BE2C (cell line): ENCODE measurements at regions not wholly inside any gene's neighbourhood (a gene's known extent, or its start where the extent isn't known, plus 50 kb on each side); places are given as distances from the start of the nearest gene placed in this dataset.

Experiments used
- DNase-seq: peaks from one replicate; pipeline ENCODE4 v3.0.0-alpha.2; 2020
- H3K27me3 ChIP-seq: fragments of 250-450 bp; sonication (Bioruptor Pico); 2 replicates; pipeline ENCODE4 v1.5.1; 2020; ENCODE audit warnings: mild to moderate bottlenecking
- H3K36me3 ChIP-seq: fragments of 250-450 bp; sonication (Bioruptor Pico); 2 replicates; pipeline ENCODE4 v1.5.1; 2020; ENCODE audit warnings: mild to moderate bottlenecking
- H3K4me1 ChIP-seq: fragments of 250-450 bp; sonication (Bioruptor Pico); 2 replicates; pipeline ENCODE4 v1.5.1; 2020
- H3K4me3 ChIP-seq: 2 replicates; pipeline ENCODE4 v1.5.1; 2011; ENCODE audit warnings: low read depth, low read length
- H3K9me3 ChIP-seq: fragments of 250-450 bp; sonication (Bioruptor Pico); 2 replicates; pipeline ENCODE4 v1.5.1; 2020
- TF ChIP-seq, protein P1 (sequence below): IDR thresholded peaks from 2 replicates; pipeline ENCODE4 v1.5.1; 2012; ENCODE audit warnings: mild to moderate bottlenecking, low read depth, low read length

DNA sequence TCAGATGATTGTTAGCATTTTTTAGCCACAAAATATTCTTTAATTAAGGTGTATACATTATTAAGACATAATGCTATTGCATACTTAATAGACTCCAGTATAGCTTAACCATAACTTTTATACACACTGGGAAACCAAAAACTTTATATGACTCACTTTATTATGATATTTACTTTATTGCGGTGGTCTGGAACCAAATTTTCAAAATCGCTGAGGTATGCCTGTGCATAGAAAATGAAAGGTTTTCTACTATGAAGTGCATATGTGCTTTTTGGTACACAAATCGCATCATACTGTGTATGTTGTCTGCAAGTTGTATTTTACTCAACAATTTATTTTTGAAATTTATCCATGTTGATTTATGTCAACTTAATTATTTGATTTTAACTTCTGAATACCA lies 875.1 kb downstream of the SLC4A3 start:
- H3K4me3 ChIP-seq: no peak overlapping the region
- H3K27me3 ChIP-seq: no peaks in the 10 kb centered on the region
- no peak for DNase-seq
- no peaks in the 10 kb centered on the region for H3K4me1 ChIP-seq
- TF ChIP-seq, protein P1, sequence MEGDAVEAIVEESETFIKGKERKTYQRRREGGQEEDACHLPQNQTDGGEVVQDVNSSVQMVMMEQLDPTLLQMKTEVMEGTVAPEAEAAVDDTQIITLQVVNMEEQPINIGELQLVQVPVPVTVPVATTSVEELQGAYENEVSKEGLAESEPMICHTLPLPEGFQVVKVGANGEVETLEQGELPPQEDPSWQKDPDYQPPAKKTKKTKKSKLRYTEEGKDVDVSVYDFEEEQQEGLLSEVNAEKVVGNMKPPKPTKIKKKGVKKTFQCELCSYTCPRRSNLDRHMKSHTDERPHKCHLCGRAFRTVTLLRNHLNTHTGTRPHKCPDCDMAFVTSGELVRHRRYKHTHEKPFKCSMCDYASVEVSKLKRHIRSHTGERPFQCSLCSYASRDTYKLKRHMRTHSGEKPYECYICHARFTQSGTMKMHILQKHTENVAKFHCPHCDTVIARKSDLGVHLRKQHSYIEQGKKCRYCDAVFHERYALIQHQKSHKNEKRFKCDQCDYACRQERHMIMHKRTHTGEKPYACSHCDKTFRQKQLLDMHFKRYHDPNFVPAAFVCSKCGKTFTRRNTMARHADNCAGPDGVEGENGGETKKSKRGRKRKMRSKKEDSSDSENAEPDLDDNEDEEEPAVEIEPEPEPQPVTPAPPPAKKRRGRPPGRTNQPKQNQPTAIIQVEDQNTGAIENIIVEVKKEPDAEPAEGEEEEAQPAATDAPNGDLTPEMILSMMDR: no peak
- no peaks in the 10 kb centered on the region for H3K9me3 ChIP-seq
- no peaks in the 10 kb centered on the region for H3K36me3 ChIP-seq

DNA sequence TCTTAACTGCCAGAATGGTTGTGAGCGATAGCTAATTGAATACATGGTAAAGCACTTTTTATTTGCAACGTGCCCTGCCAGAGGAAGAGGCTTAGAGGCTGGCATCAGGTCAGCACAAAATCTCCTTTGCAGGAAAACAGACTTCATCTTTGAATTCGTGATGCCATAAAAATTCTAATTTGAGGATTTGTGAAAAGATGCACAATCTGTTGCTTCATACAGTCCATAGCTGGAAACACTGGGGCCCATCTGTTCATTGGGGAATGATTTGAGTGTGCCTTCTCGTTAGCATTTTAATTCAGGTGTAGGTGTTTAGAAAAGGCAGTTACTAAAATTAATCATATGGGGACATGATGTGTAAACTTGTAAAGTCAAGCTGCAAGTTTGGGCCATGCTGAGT lies 876.0 kb downstream of the SLC4A3 start:
- no peak for DNase-seq
- no peaks in the 10 kb centered on the region for H3K36me3 ChIP-seq
- no peaks in the 10 kb centered on the region for H3K27me3 ChIP-seq
- H3K4me3 ChIP-seq: no peak overlapping the region
- no peaks in the 10 kb centered on the region for H3K9me3 ChIP-seq
- no peaks in the 10 kb centered on the region for H3K4me1 ChIP-seq
- TF ChIP-seq, protein P1: no peak

DNA sequence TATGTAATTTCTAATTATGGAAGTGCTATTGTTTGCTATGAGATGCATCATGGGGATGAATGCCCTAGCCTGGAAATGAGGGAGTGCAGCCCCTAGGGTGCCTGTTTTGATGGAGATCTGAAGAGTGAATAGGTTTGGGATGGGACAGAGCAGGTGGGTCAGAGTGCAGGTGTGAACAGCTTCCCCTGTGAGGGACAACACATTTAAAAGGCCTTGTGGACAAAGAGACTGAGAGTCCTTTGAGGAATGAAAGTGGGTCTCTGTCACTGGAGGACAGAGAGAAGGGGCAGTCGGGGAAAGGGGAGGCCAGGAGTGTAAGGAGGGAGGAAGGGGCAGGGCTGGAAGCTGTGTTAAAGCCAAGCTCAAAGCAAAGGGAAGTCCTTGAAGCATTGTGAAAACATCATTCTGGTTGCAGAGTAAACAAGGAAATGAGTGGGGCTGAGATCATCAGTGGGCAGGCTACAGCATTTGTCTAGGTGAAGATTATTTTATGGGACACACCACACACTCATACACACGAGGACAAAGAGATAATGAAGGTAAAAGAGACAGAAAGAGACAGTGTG lies 877.6 kb downstream of the SLC4A3 start:
- H3K4me3 ChIP-seq: no peak overlapping the region
- no peak for DNase-seq

DNA sequence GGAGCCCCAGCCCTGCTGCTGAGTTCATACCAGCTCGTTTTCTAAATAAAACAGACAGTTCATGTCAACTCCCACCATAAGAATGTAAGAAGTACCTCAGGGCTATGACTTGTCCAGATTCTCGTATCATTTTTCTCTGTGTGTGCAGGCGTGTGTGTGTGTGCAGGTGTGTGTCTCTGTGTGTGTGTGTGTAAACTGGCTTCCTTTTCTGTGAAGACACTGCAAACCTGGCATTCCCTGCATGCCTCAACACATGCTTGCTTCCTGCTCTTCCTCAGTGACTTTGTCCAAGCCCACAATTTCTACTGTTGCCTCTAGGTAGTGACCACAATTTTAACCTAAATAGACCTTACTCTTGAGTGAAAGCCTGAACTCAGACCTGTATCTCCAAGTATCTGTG lies 879.0 kb downstream of the SLC4A3 start:
- Histone ChIP-seq H3K9me3 (no peaks in the 10 kb centered on the region), H3K36me3 (no peaks in the 10 kb centered on the region), H3K4me1 (no peaks in the 10 kb centered on the region), H3K4me3 (no peak overlapping the region), H3K27me3 (no peaks in the 10 kb centered on the region)
- DNase-seq: no peak
- TF ChIP-seq, protein P1: no peak

More for the DNA sequence above, 877.6 kb downstream of the SLC4A3 start:
- TF ChIP-seq, protein P1: no peak
- Histone ChIP-seq H3K4me1 (no peaks in the 10 kb centered on the region), H3K36me3 (no peaks in the 10 kb centered on the region), H3K9me3 (no peaks in the 10 kb centered on the region), H3K27me3 (no peaks in the 10 kb centered on the region)

DNA sequence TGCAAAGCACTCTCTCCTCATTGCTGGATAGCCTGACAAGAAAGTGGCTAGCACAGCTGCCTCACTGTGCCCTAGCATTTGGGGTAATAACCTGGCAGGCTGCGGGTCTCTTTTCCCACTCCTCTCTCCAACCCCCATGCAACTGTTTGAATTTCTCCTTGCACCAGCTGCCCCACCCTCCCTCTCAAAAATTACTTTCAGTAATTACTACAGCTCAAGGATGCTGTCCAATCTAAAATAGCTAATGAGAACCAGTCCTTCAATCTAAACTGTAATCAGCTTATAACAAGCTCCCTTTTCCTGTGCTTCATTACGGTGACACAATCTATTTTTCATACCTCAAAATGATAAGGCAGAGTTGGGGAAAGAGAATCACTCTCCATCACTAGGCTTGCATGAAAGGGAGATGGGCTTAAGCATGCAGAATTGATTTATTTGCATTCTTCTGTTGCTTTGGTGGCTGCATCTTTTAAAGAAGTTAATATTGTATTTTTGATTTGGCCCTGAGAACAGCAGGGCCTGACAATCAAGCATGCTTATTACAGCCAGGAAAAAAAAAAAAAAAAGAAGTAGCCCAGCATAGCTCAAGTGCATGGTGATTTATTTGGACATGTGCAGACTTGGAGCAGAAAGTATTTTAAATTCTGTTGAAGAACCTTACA lies 881.8 kb downstream of the SLC4A3 start:
- Histone ChIP-seq H3K4me3 (no peak overlapping the region), H3K9me3 (no peaks in the 10 kb centered on the region), H3K27me3 (no peaks in the 10 kb centered on the region), H3K36me3 (no peaks in the 10 kb centered on the region), H3K4me1 (no peaks in the 10 kb centered on the region)
- TF ChIP-seq, protein P1: no peak
- no peak for DNase-seq

DNA sequence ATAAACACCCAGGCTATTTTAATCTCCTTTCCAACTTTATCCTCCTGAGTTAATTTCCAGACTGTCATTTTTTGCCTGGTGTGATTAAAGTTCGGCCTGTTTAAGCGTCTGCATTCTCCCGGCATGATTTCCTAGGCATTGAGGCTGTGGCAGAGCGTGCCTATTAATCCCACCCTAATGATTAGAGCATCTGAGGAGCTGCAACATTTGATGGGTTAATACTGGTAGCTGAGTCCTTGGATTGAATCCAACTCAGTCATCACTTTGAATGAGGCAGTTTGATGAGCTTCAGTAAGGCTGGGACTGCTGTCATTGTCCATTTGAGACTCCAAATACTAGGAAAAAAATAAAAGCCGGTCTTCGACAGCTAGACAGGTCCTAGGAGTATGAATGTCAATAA lies 882.5 kb downstream of the SLC4A3 start:
- H3K4me3 ChIP-seq: no peak overlapping the region
- no peaks in the 10 kb centered on the region for H3K4me1 ChIP-seq
- H3K27me3 ChIP-seq: no peaks in the 10 kb centered on the region
- no peaks in the 10 kb centered on the region for H3K36me3 ChIP-seq
- TF ChIP-seq, protein P1: no peak
- no peak for DNase-seq
- no peaks in the 10 kb centered on the region for H3K9me3 ChIP-seq
